Subcutaneous abdominal adipose tissue (tissue), 5 donors: ENCODE measurements at regions not wholly inside any gene's neighbourhood (a gene's known extent, or its start where the extent isn't known, plus 50 kb on each side); places are given as distances from the start of the nearest gene placed in this dataset.

ENCODE experiments used
- H3K27ac ChIP-seq: one replicate; pipeline ENCODE4 v1.7.0; 2013; ENCODE audit warnings: low read depth, mild to moderate bottlenecking, inconsistent platforms, low read length, moderate library complexity
- H3K27me3 ChIP-seq, 5 donors: one replicate each; pipeline ENCODE4 v1.7.0; 2013; ENCODE audit warnings: low read length in 5 of 5, inconsistent platforms in 1 of 5; ENCODE audit not compliant: control insufficient read depth in 5 of 5, insufficient read depth in 4 of 5
- H3K36me3 ChIP-seq, 5 donors: one replicate each; pipeline ENCODE4 v1.7.0; 2013; ENCODE audit warnings: low read length in 5 of 5; ENCODE audit not compliant: control insufficient read depth in 5 of 5, insufficient read depth in 5 of 5
- H3K4me1 ChIP-seq, 5 donors: one replicate each; pipeline ENCODE4 v1.7.0; 2013; ENCODE audit warnings: low read length in 5 of 5, mild to moderate bottlenecking in 3 of 5, moderate library complexity in 1 of 5; ENCODE audit not compliant: control insufficient read depth in 5 of 5, insufficient read depth in 5 of 5
- H3K4me3 ChIP-seq, 5 donors: one replicate each; pipeline ENCODE4 v1.7.0; 2013; ENCODE audit warnings: low read length in 5 of 5, low read depth in 1 of 5
- H3K9ac ChIP-seq, 5 donors: one replicate each; pipeline ENCODE4 v1.7.0; 2013; ENCODE audit warnings: low read length in 5 of 5, mild to moderate bottlenecking in 4 of 5, moderate library complexity in 3 of 5
- H3K9me3 ChIP-seq, 5 donors: one replicate each; pipeline ENCODE4 v1.7.0; 2013; ENCODE audit warnings: low read length in 5 of 5; ENCODE audit not compliant: control insufficient read depth in 5 of 5
- donor health status: healthy.
- donor health status: healthy.
- donor health status: healthy.
- donor health status: healthy.
- donor health status: healthy.

- no peak overlapping the region for H3K9ac ChIP-seq
- peaks cover 0 to 8% (median 0%) of the 10 kb centered on the region in 5 donors for H3K4me1 ChIP-seq
- H3K27ac ChIP-seq = no peak overlapping the region
- H3K36me3 ChIP-seq = no peaks in the 10 kb centered on the region
- H3K4me3 ChIP-seq = no peak overlapping the region
- peaks cover 0 to 8% (median 3%) of the 10 kb centered on the region in 5 donors for H3K9me3 ChIP-seq
- no peaks in the 10 kb centered on the region for H3K27me3 ChIP-seq
These were observed 744.4 kb upstream of the ADAMTS16 start for GRCh38 chr5:4395752-4396151.

- Histone ChIP-seq H3K9ac (no peak overlapping the region), H3K27me3 (peaks cover 0 to 3% (median 0%) of the 10 kb centered on the region in 5 donors), H3K4me3 (no peak overlapping the region), H3K27ac (no peak overlapping the region), H3K36me3 (no peaks in the 10 kb centered on the region), H3K4me1 (no peaks in the 10 kb centered on the region), H3K9me3 (peaks cover 0 to 4% (median 0%) of the 10 kb centered on the region in 5 donors)
These were observed 734.4 kb upstream of the ADAMTS16 start for GRCh38 chr5:4405614-4406219.

GRCh38 chr5:4410151-4410550 is 730.0 kb upstream of the ADAMTS16 start:
- no peaks in the 10 kb centered on the region for H3K36me3 ChIP-seq
- H3K27me3 ChIP-seq = peaks cover 0 to 3% (median 0%) of the 10 kb centered on the region in 5 donors
- no peak overlapping the region for H3K4me3 ChIP-seq
- H3K9ac ChIP-seq = no peak overlapping the region
- no peak overlapping the region for H3K27ac ChIP-seq
- no peaks in the 10 kb centered on the region for H3K4me1 ChIP-seq
- no peaks in the 10 kb centered on the region for H3K9me3 ChIP-seq

- Histone ChIP-seq H3K9me3 (no peaks in the 10 kb centered on the region), H3K27me3 (peaks cover 0 to 3% (median 0%) of the 10 kb centered on the region in 5 donors), H3K4me3 (no peak overlapping the region), H3K4me1 (no peaks in the 10 kb centered on the region), H3K27ac (no peak overlapping the region), H3K36me3 (no peaks in the 10 kb centered on the region), H3K9ac (no peak overlapping the region)
These were observed 728.5 kb upstream of the ADAMTS16 start for GRCh38 chr5:4411664-4412063.

GRCh38 chr5:4413996-4414395 is 726.1 kb upstream of the ADAMTS16 start:
- H3K27me3 ChIP-seq = peaks cover 0 to 3% (median 0%) of the 10 kb centered on the region in 5 donors
- H3K9me3 ChIP-seq = no peaks in the 10 kb centered on the region
- H3K9ac ChIP-seq = no peak overlapping the region
- no peaks in the 10 kb centered on the region for H3K4me1 ChIP-seq
- no peaks in the 10 kb centered on the region for H3K36me3 ChIP-seq
- no peak overlapping the region for H3K27ac ChIP-seq
- H3K4me3 ChIP-seq = no peak overlapping the region

- Histone ChIP-seq H3K27ac (no peak overlapping the region), H3K4me1 (no peaks in the 10 kb centered on the region), H3K9ac (no peak overlapping the region), H3K36me3 (no peaks in the 10 kb centered on the region), H3K4me3 (no peak overlapping the region), H3K9me3 (no peaks in the 10 kb centered on the region), H3K27me3 (no peaks in the 10 kb centered on the region)
These were observed 722.0 kb upstream of the ADAMTS16 start for GRCh38 chr5:4418084-4418483.

GRCh38 chr5:4419281-4419680 is 720.8 kb upstream of the ADAMTS16 start:
- Histone ChIP-seq H3K27me3 (no peaks in the 10 kb centered on the region), H3K4me3 (no peak overlapping the region), H3K9me3 (no peaks in the 10 kb centered on the region), H3K9ac (no peak overlapping the region), H3K36me3 (no peaks in the 10 kb centered on the region), H3K27ac (no peak overlapping the region), H3K4me1 (no peaks in the 10 kb centered on the region)

- Histone ChIP-seq H3K9me3 (no peaks in the 10 kb centered on the region), H3K27ac (no peak overlapping the region), H3K4me1 (no peaks in the 10 kb centered on the region), H3K27me3 (no peaks in the 10 kb centered on the region), H3K36me3 (no peaks in the 10 kb centered on the region), H3K4me3 (no peak overlapping the region), H3K9ac (no peak overlapping the region)
These were observed 720.0 kb upstream of the ADAMTS16 start for GRCh38 chr5:4420177-4420576.

- Histone ChIP-seq H3K9me3 (no peaks in the 10 kb centered on the region), H3K9ac (no peak overlapping the region), H3K27ac (no peak overlapping the region), H3K27me3 (no peaks in the 10 kb centered on the region), H3K4me3 (no peak overlapping the region), H3K36me3 (no peaks in the 10 kb centered on the region), H3K4me1 (no peaks in the 10 kb centered on the region)
These were observed 719.4 kb upstream of the ADAMTS16 start for GRCh38 chr5:4420681-4421080.

GRCh38 chr5:4422247-4422646 is 717.9 kb upstream of the ADAMTS16 start:
- Histone ChIP-seq H3K4me1 (no peaks in the 10 kb centered on the region), H3K4me3 (no peak overlapping the region), H3K9ac (no peak overlapping the region), H3K27ac (no peak overlapping the region), H3K36me3 (no peaks in the 10 kb centered on the region), H3K9me3 (no peaks in the 10 kb centered on the region), H3K27me3 (no peaks in the 10 kb centered on the region)
